AG09309 (cell line): ENCODE measurements at regions not wholly inside any gene's neighbourhood (a gene's known extent, or its start where the extent isn't known, plus 50 kb on each side); places are given as distances from the start of the nearest gene placed in this dataset.

ENCODE experiments used
- DNase-seq: peaks from one replicate; pipeline ENCODE4 v3.0.0-alpha.2; 2010; ENCODE audit warnings: low read depth
- H3K4me3 ChIP-seq: 2 replicates; pipeline ENCODE4 v1.5.1; 2011; ENCODE audit warnings: mild to moderate bottlenecking, low read depth, low read length, moderate library complexity; ENCODE audit not compliant: control insufficient read depth
- TF ChIP-seq, protein P1 (sequence below): IDR thresholded peaks from 2 replicates; pipeline ENCODE4 v1.5.1; 2011; ENCODE audit warnings: mild to moderate bottlenecking, low read depth, low read length, inconsistent platforms; ENCODE audit not compliant: insufficient read depth, control insufficient read depth; ENCODE audit errors: missing control alignments

- TF ChIP-seq, protein P1, sequence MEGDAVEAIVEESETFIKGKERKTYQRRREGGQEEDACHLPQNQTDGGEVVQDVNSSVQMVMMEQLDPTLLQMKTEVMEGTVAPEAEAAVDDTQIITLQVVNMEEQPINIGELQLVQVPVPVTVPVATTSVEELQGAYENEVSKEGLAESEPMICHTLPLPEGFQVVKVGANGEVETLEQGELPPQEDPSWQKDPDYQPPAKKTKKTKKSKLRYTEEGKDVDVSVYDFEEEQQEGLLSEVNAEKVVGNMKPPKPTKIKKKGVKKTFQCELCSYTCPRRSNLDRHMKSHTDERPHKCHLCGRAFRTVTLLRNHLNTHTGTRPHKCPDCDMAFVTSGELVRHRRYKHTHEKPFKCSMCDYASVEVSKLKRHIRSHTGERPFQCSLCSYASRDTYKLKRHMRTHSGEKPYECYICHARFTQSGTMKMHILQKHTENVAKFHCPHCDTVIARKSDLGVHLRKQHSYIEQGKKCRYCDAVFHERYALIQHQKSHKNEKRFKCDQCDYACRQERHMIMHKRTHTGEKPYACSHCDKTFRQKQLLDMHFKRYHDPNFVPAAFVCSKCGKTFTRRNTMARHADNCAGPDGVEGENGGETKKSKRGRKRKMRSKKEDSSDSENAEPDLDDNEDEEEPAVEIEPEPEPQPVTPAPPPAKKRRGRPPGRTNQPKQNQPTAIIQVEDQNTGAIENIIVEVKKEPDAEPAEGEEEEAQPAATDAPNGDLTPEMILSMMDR, result no peak
- no peak overlapping the region for H3K4me3 ChIP-seq
- DNase-seq, result no peak
Observed at GRCh38 chr13:80504453-80504852, 163.5 kb upstream of the SPRY2 start.

GRCh38 chr13:80502359-80502758 lies 161.4 kb upstream of the SPRY2 start:
- no peak overlapping the region for H3K4me3 ChIP-seq
- DNase-seq, result no peak
- TF ChIP-seq, protein P1, result no peak

- no peak overlapping the region for H3K4me3 ChIP-seq
- TF ChIP-seq, protein P1, result no peak
- no peak for DNase-seq
Observed at GRCh38 chr13:80501556-80501955, 160.6 kb upstream of the SPRY2 start.

- no peak for DNase-seq
- no peak overlapping the region for H3K4me3 ChIP-seq
- TF ChIP-seq, protein P1, result no peak
Observed at GRCh38 chr13:80499536-80500290, 158.8 kb upstream of the SPRY2 start.

GRCh38 chr13:80498433-80498832 lies 157.5 kb upstream of the SPRY2 start:
- TF ChIP-seq, protein P1, result no peak
- no peak for DNase-seq
- no peak overlapping the region for H3K4me3 ChIP-seq

DNA sequence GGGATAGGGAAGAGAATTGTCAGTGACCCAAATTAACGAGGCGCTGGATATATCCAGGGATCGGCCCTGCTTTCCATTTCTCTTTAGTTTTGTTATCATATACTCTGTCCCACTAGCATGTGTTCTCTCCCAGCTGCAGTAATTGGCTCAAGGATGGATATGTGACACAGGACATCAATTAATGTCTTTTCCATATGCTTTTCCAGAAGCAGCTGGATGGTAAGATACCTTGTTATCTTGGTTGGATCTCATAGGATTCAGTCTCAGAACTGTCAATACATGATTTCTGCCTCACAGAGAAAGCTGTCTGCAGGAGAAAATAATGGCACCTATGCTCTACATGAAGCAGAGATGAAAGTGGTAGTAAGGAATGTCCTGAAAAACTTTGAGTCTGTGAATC lies 157.1 kb upstream of the SPRY2 start:
- TF ChIP-seq, protein P1, result no peak
- H3K4me3 ChIP-seq, result no peak overlapping the region
- no peak for DNase-seq

GRCh38 chr13:80497439-80497838 lies 156.5 kb upstream of the SPRY2 start:
- no peak overlapping the region for H3K4me3 ChIP-seq
- TF ChIP-seq, protein P1, result no peak
- no peak for DNase-seq
